Upper lobe of left lung (tissue), 4 donors: ENCODE measurements at regions not wholly inside any gene's neighbourhood (a gene's known extent, or its start where the extent isn't known, plus 50 kb on each side); places are given as distances from the start of the nearest gene placed in this dataset.

Experiments used
- CTCF ChIP-seq, 6 experiments: fragments of 450-650 bp in 4 of 6; fragments of 200-600 bp in 2 of 6; sonication (generic) in 2 of 6; IDR thresholded peaks; one replicate each; pipeline ENCODE4 v1.5.1; 2016 to 2019; ENCODE audit warnings: antibody characterized with exemption in 6 of 6
- EP300 ChIP-seq, 4 donors: sonication (generic); formaldehyde crosslinking; IDR thresholded peaks; one replicate each; pipeline ENCODE4 v1.5.1; 2017; ENCODE audit warnings: antibody characterized with exemption in 4 of 4, control low read depth in 2 of 4
- POLR2AphosphoS5 ChIP-seq, 2 donors: sonication (generic); formaldehyde crosslinking; IDR thresholded peaks; one replicate each; pipeline ENCODE4 v1.5.1; 2017; ENCODE audit warnings: antibody characterized with exemption in 2 of 2

GRCh38 chr7:25399000-25399750, 170.9 kb upstream of the NPVF start:
- no peak for TF ChIP-seq EP300 (IDR thresholded peaks at IDR 0.05)
- no peak for TF ChIP-seq CTCF (IDR thresholded peaks at IDR 0.05)
- no peak for TF ChIP-seq POLR2AphosphoS5 (IDR thresholded peaks at IDR 0.05)
